ENCODE measurements at regions not wholly inside any gene's neighbourhood (a gene's known extent, or its start where the extent isn't known, plus 50 kb on each side); places are given as distances from the start of the nearest gene placed in this dataset.

GRCh38 chr6:170148709-170149470 lies 142.0 kb downstream of the DLL1 start:
- Histone ChIP-seq H3K9ac (replicated peaks; ENCODE audit: extremely low read depth, insufficient read depth, low read length) (no peak overlapping the region), H4K20me1 (replicated peaks; ENCODE audit: control insufficient read depth, extremely low read depth, insufficient read depth, low read length) (no peaks in the 10 kb centered on the region), H3K4me2 (ENCODE audit: insufficient read depth, low read length) (no peak overlapping the region), H3K27me3 (ENCODE audit: control insufficient read depth in 2 of 2, insufficient read depth in 2 of 2, low read length in 2 of 2) (no peaks in the 10 kb centered on the region), H3K36me3 (ENCODE audit: control insufficient read depth in 2 of 2, extremely low read depth in 1 of 2, insufficient read depth in 2 of 2, low read length in 2 of 2) (no peaks in the 10 kb centered on the region), H3K4me3 (replicated peaks in 1 of 3; ENCODE audit: insufficient read depth in 1 of 3, low read depth in 1 of 3, low read length in 3 of 3) (no peak overlapping the region), H3K4me1 (ENCODE audit: control insufficient read depth, extremely low read depth, insufficient read depth, low read length) (peaks cover 7% of the 10 kb centered on the region), H3K27ac (ENCODE audit: insufficient read depth, low read depth, low read length) (no peak overlapping the region), H3K9me3 (replicated peaks; ENCODE audit: control insufficient read depth, insufficient read depth, low read length) (no peaks in the 10 kb centered on the region), H3K79me2 (ENCODE audit: control insufficient read depth, insufficient read depth, low read length) (no peaks in the 10 kb centered on the region), H2AFZ (ENCODE audit: low read depth, low read length) (no peak overlapping the region), H3K9me1 (replicated peaks; ENCODE audit: control insufficient read depth, extremely low read depth, insufficient read depth, low read length) (no peaks in the 10 kb centered on the region)
- CTCF ChIA-PET = interaction anchor here (1.8 kb wide), 1 partner anchor 317 kb away, joined by 4 read pairs; no protein-coding TSS in a partner anchor
- TF ChIP-seq GATA2 (IDR thresholded peaks at IDR 0.05; ENCODE audit: insufficient read depth, insufficient read length, low read depth, low read length) = no peak
- no peak for TF ChIP-seq JUN (IDR thresholded peaks at IDR 0.05; ENCODE audit: borderline replicate concordance, insufficient read depth, insufficient read length, low read depth)
- no peak for TF ChIP-seq MAX (IDR thresholded peaks at IDR 0.05; ENCODE audit: insufficient read depth, insufficient read length)
- no peak for TF ChIP-seq MYC (IDR thresholded peaks at IDR 0.05; ENCODE audit: low read depth, low read length)
- no peak for TF ChIP-seq CTCF (IDR thresholded peaks at IDR 0.05; ENCODE audit: extremely low read depth in 1 of 2, insufficient read depth in 1 of 2, low read depth in 1 of 2, low read length in 2 of 2)
- no peak for TF ChIP-seq POLR2A (IDR thresholded peaks at IDR 0.05; ENCODE audit: low read depth, low read length)
- no peak for TF ChIP-seq FOS (IDR thresholded peaks at IDR 0.05; ENCODE audit: borderline replicate concordance, insufficient read depth, low read length)
- TF ChIP-seq POLR2AphosphoS5 (IDR thresholded peaks at IDR 0.05; ENCODE audit: insufficient read depth, low read depth, low read length) = no peak
- no peak for TF ChIP-seq EZH2 (IDR thresholded peaks at IDR 0.05; ENCODE audit: borderline replicate concordance, low read depth, low read length, severe bottlenecking)
- FAIRE-seq (no peak), DNase-seq (ENCODE audit: low read depth, low spot score) (no peak)
- BruUV-seq (replicated peaks) = no TSS peak
- POLR2A ChIA-PET = no interaction called here
- intact Hi-C loops (cut with micrococcal nuclease) (no loop called here), dilution Hi-C loops (cut with MboI; ENCODE audit: extremely low pct_ligation_motif_present, low sequenced_read_pairs) (no loop called here)
